ENCODE measurements at regions not wholly inside any gene's neighbourhood (a gene's known extent, or its start where the extent isn't known, plus 50 kb on each side); places are given as distances from the start of the nearest gene placed in this dataset.

DNA sequence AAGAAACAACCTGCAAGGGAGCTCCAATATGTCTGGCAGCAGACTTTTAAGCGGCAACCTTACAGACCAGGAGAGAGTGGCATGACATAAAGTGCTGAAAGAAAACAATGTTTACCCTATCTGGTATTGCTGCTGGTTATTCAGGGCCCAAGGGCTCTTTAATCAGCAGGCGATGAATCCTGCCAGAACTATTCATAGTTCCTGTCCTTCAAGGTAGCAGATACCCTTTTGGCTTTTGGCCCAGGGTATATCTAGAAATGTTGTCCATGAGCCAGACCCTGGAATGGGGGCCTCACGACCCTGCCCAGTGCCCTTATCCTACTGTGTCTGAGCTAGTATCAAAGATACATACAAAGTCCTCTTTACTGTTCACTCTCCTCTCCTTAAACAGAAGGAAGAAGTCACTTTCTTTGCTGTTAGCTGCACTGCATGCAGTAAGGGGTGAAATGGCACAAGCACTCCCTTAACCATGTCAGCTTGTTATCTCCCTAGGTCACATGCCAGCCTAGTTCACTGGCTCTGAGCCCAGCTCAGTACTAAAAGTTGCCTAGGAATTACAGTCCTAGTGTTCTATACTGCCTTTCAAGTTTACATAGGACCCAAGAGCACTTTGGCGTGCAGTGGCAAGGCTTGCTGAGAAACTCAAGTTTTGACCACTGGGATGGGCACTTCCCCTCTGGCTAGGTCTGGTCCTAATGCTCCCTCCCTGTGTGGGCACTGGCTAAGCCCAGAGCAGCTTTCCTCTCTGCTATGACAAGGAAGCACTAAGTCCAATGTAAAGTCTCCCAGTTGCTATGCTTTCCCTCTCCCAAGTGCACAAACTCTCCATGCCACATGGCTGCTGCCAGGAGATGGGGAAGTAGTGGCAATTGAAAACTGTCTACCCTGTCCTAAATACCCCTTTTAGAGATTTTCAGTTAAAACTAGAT lies 122.0 kb downstream of the HTR1B start:
- intact Hi-C loops (cut with micrococcal nuclease; ENCODE audit: unreplicated experiment) = no loop called here
- Histone ChIP-seq H3K4me2 (ENCODE audit: low read depth, low read length) (no peak overlapping the region), H3K27ac (ENCODE audit: extremely low read length, insufficient read depth, low read length) (no peak overlapping the region)

DNA sequence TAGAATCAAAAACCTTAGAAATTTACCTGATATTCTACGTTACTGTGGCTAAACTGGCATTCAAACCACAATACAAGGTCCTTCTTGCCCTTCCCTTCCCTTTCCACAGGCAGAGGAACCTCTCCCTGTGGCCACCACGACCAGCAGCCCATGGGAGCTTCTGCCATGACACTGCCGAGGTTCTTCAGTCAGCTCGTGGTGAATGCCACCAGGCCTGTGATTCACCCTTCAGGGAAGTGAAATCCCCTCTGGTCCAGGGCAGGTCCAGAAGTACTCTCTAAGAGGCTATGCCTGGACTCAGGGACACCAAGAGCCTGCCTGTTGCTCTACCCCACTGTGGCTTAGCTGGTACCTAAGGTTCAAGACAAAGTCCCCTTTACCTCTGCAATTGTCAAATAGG lies 123.0 kb downstream of the HTR1B start:
- in situ Hi-C loops (cut with HindIII; ENCODE audit: extremely low pct_ligation_motif_present, low pct_unique_long_range_greater_than_20kb) (no loop called here), intact Hi-C loops (cut with micrococcal nuclease; ENCODE audit: unreplicated experiment) (no loop called here)
- ATAC-seq = no peak
- H3K9ac ChIP-seq (ENCODE audit: insufficient read depth, low read depth, low read length) = no peak overlapping the region
- no peaks in the 10 kb centered on the region for H4K20me1 ChIP-seq (ENCODE audit: insufficient read depth, low read length)
- H3K36me3 ChIP-seq (replicated peaks in 1 of 2; ENCODE audit: control insufficient read depth in 1 of 2, insufficient read depth in 2 of 2, low read length in 2 of 2) = no peaks in the 10 kb centered on the region
- no peaks in the 10 kb centered on the region for H3K27me3 ChIP-seq (ENCODE audit: control insufficient read depth in 1 of 2, insufficient read depth in 2 of 2, low read length in 2 of 2)
- H3K79me2 ChIP-seq (ENCODE audit: insufficient read depth, low read length) = no peaks in the 10 kb centered on the region
- no TSS peak for BruUV-seq (replicated peaks)
- H3K9me3 ChIP-seq (ENCODE audit: low read length) = peaks cover 44% of the 10 kb centered on the region
- H3K4me2 ChIP-seq (ENCODE audit: low read depth, low read length) = no peak overlapping the region
- ChIA-PET CTCF (ENCODE audit: low intra/inter-chr PET ratio, low total read pairs) (no interaction called here), POLR2A (no interaction called here)
- DNase-seq (ENCODE audit: low spot score) = no peak
- no peaks in the 10 kb centered on the region for H3K4me1 ChIP-seq (ENCODE audit: insufficient read depth, low read length)
- H3K27ac ChIP-seq (ENCODE audit: extremely low read length, insufficient read depth, low read length) = no peak overlapping the region
- FAIRE-seq = no peak
- H3K4me3 ChIP-seq (replicated peaks in 1 of 3; ENCODE audit: insufficient read depth in 1 of 3, low read depth in 2 of 3, low read length in 3 of 3) = no peak overlapping the region
- 0% methylated on average over 4 of the region's 4 CpGs for WGBS (ENCODE audit: low lambda C conversion rate)
- no peak overlapping the region for H2AFZ ChIP-seq (ENCODE audit: low read length)
- TF ChIP-seq CBX5 (CRISPR knock-in tag; IDR thresholded peaks at IDR 0.05; ENCODE audit: borderline replicate concordance) (no peak), TSC22D2 (CRISPR knock-in tag; IDR thresholded peaks at IDR 0.05; ENCODE audit: borderline replicate concordance) (no peak), ZBTB7B (CRISPR knock-in tag; IDR thresholded peaks at IDR 0.05) (no peak), BATF2 (CRISPR knock-in tag; IDR thresholded peaks at IDR 0.05) (no peak), NAIF1 (CRISPR knock-in tag; IDR thresholded peaks at IDR 0.05; ENCODE audit: borderline replicate concordance) (no peak), ZNF709 (CRISPR knock-in tag; IDR thresholded peaks at IDR 0.05) (no peak), ZNF558 (CRISPR knock-in tag; IDR thresholded peaks at IDR 0.05; ENCODE audit: borderline replicate concordance) (no peak), NR3C1 (CRISPR knock-in tag; IDR thresholded peaks at IDR 0.05) (no peak), BCL6 (CRISPR knock-in tag; IDR thresholded peaks at IDR 0.05) (no peak)
- TF ChIP-seq, protein P1, sequence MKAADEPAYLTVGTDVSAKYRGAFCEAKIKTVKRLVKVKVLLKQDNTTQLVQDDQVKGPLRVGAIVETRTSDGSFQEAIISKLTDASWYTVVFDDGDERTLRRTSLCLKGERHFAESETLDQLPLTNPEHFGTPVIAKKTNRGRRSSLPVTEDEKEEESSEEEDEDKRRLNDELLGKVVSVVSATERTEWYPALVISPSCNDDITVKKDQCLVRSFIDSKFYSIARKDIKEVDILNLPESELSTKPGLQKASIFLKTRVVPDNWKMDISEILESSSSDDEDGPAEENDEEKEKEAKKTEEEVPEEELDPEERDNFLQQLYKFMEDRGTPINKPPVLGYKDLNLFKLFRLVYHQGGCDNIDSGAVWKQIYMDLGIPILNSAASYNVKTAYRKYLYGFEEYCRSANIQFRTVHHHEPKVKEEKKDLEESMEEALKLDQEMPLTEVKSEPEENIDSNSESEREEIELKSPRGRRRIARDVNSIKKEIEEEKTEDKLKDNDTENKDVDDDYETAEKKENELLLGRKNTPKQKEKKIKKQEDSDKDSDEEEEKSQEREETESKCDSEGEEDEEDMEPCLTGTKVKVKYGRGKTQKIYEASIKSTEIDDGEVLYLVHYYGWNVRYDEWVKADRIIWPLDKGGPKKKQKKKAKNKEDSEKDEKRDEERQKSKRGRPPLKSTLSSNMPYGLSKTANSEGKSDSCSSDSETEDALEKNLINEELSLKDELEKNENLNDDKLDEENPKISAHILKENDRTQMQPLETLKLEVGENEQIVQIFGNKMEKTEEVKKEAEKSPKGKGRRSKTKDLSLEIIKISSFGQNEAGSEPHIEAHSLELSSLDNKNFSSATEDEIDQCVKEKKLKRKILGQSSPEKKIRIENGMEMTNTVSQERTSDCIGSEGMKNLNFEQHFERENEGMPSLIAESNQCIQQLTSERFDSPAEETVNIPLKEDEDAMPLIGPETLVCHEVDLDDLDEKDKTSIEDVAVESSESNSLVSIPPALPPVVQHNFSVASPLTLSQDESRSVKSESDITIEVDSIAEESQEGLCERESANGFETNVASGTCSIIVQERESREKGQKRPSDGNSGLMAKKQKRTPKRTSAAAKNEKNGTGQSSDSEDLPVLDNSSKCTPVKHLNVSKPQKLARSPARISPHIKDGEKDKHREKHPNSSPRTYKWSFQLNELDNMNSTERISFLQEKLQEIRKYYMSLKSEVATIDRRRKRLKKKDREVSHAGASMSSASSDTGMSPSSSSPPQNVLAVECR (CRISPR knock-in tag; IDR thresholded peaks at IDR 0.05; ENCODE audit: borderline replicate concordance) = no peak
- TF ChIP-seq, protein P2, sequence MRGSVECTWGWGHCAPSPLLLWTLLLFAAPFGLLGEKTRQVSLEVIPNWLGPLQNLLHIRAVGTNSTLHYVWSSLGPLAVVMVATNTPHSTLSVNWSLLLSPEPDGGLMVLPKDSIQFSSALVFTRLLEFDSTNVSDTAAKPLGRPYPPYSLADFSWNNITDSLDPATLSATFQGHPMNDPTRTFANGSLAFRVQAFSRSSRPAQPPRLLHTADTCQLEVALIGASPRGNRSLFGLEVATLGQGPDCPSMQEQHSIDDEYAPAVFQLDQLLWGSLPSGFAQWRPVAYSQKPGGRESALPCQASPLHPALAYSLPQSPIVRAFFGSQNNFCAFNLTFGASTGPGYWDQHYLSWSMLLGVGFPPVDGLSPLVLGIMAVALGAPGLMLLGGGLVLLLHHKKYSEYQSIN (CRISPR knock-in tag; IDR thresholded peaks at IDR 0.05; ENCODE audit: borderline replicate concordance) = no peak

More for the DNA sequence above, 122.0 kb downstream of the HTR1B start:
- H3K36me3 ChIP-seq (replicated peaks in 1 of 2; ENCODE audit: control insufficient read depth in 1 of 2, insufficient read depth in 2 of 2, low read length in 2 of 2) = no peaks in the 10 kb centered on the region
- no TSS peak for BruUV-seq (replicated peaks)
- CTCF ChIA-PET (ENCODE audit: low intra/inter-chr PET ratio, low total read pairs) = no interaction called here
- H4K20me1 ChIP-seq (ENCODE audit: insufficient read depth, low read length) = no peaks in the 10 kb centered on the region
- in situ Hi-C loops (cut with HindIII; ENCODE audit: extremely low pct_ligation_motif_present, low pct_unique_long_range_greater_than_20kb) = no loop called here
- POLR2A ChIA-PET = no interaction called here
- FAIRE-seq (no peak), ATAC-seq (no peak), DNase-seq (ENCODE audit: low spot score) (no peak)
- H3K9ac ChIP-seq (ENCODE audit: insufficient read depth, low read depth, low read length) = no peak overlapping the region
- H3K4me1 ChIP-seq (ENCODE audit: insufficient read depth, low read length) = no peaks in the 10 kb centered on the region
- WGBS (ENCODE audit: low lambda C conversion rate) = 5% methylated on average over 3 of the region's 4 CpGs
- no peaks in the 10 kb centered on the region for H3K27me3 ChIP-seq (ENCODE audit: control insufficient read depth in 1 of 2, insufficient read depth in 2 of 2, low read length in 2 of 2)
- H3K79me2 ChIP-seq (ENCODE audit: insufficient read depth, low read length) = no peaks in the 10 kb centered on the region
- no peak for TF ChIP-seq ERF (CRISPR knock-in tag; IDR thresholded peaks at IDR 0.05)
- TF ChIP-seq ZNF772 (CRISPR knock-in tag; IDR thresholded peaks at IDR 0.05) = no peak
- no peak for TF ChIP-seq ZFYVE20 (CRISPR knock-in tag; IDR thresholded peaks at IDR 0.05; ENCODE audit: borderline replicate concordance, low read depth)
- no peak overlapping the region for H3K4me3 ChIP-seq (replicated peaks in 1 of 3; ENCODE audit: insufficient read depth in 1 of 3, low read depth in 2 of 3, low read length in 3 of 3)
- H3K9me3 ChIP-seq (ENCODE audit: low read length) = peaks cover 36% of the 10 kb centered on the region
- H2AFZ ChIP-seq (ENCODE audit: low read length) = no peak overlapping the region

All from HepG2 (cell line).